HG03095 (cell line): ENCODE measurements at regions not wholly inside any gene's neighbourhood (a gene's known extent, or its start where the extent isn't known, plus 50 kb on each side); places are given as distances from the start of the nearest gene placed in this dataset.

Experiments used
- ATAC-seq: cut with Tn5 transposase; IDR thresholded peaks from one replicate; pipeline ENCODE4 v1.9.1; 2021; ENCODE audit warnings: moderate library complexity; ENCODE audit not compliant: unreplicated experiment

DNA sequence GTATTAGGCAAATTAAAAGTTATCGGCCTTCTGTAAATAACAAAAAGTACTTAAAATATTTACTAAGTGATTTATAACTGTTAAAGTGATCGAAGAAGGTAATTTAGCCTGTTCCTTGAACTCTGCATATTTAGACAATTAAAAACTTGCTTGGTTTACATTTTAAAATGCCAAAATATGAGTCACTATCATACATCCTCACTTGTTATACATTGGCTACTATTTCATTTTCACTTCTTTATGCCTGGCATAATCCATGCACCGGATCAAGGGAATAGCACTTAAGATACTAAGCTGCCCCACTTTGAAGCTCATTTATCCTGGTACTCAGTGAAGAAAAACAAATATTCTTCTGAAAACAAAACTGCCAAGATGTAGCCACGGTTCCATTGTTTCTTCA lies 344.6 kb downstream of the UBE3D start:
- no peak for ATAC-seq

DNA sequence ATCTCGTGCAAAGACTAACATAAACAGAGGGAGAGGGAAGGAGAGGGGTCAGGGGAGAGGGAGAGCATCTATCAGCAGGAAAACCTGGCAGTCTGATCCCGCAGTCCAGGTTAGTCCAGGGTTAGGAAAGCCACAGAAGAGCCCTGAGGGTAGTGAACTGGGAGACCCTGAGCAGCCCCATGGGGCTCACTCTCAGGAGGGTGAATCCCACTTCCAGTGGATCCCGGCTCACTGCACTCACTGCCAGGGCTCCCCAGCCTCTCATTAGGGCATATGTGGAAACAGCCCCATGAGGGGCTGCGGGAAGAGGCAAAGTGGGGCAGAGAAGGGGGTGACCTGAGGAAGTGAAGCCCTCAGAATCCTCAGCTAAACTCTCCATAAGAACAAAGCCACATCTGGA lies 329.9 kb downstream of the UBE3D start:
- ATAC-seq, result no peak

DNA sequence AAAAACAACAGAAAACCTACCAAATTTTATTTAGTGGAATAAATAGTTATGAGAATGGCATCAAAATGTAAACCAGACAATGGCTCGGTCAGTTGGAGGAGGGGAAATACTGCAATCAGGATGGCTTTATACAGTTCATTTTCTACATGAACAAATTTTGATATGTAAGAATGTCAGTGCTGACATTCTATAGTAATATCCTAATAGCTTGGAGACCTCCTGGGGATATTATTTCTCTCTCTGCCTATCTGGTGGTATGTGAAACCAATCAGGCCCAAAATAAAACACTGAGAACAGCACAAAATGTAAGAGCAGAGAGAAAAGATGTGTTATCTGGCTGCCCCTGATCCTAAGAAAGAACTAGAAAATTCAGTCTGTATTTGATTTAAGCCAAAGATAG lies 327.7 kb downstream of the UBE3D start:
- ATAC-seq, result no peak

DNA sequence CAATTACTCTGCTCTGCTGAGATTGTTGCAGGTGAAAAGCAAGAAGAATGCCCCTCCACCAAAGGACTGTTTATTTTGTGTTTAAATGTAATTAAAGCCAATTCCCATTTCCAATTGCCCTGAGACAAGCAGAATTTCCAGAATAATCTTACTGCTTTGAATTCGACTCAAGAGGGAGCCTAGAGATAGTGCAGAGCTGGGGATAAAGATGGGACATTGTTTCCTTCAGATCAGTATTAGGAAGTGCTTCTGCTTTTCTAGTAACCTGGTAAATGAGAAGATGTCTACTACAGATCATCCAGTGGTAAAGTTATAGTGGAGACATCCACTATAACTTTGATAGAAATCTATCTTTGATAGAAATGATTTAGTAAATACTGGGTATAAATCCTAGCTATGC lies 326.9 kb downstream of the UBE3D start:
- ATAC-seq, result no peak

DNA sequence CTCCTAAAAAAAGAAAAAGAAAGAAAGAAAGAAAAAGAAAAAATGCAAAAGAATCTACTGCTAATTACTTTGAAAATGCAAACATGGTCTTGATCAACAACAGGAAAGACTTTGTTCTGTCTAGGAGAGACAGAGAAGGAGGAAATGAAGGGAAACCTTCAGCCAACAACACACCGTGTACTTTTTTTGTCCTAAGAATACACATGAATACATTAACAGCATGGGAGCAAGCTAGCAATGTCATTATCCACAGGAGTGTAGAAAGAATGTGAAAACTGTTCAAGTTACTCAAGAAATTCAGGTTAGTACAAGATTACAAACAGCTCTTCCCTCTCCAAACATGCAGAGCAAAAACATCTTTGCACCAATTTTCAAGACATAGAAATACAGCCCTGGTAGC lies 326.3 kb downstream of the UBE3D start:
- no peak for ATAC-seq

DNA sequence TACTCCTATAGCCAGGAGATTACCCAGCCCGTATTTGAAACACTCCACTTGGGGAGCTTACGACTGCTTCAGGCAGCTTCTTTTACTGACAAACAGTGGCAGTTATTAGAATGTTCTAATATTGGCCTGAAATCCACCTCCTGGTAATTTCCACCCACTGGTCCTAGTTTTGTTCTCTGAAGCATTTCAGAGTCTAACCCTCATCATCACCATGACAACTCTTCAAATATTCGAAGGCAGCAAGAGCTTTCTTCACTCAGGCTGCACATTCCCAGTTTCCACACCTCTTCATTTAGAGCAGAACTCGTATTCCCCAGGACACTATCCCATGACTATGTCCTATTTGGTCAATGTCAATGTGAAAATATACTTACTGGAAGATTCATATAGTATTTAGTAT lies 325.6 kb downstream of the UBE3D start:
- no peak for ATAC-seq

DNA sequence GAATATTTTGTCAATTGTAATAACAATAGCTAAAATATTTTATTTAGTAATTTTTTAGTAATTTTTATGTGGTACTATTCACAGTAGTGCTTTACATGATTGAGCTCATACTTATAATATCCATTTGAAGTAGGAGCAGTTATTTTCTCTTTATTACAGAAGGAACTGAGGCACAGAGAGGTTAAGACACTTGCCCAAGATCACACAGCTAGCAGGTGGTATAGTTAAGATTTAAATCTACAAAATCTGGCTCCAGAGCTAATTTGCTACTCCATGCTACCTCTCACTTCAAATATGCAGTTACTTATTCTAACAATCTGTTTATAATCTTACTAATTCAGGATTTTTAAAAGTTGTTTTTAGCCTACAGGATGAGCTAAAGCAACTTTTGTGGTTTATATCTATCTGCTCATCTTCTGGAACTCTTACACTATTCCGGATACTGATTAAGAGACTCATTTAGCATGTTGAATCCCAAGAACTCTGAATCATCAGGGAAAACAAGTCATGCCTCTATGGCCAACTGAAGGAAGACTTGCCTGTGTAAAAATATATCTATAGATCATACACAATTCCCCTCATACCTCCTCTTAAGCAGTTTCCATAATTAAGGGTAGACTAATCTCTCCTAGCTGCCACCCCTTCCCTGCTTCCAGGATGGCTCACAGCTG lies 324.2 kb downstream of the UBE3D start:
- ATAC-seq, result no peak

DNA sequence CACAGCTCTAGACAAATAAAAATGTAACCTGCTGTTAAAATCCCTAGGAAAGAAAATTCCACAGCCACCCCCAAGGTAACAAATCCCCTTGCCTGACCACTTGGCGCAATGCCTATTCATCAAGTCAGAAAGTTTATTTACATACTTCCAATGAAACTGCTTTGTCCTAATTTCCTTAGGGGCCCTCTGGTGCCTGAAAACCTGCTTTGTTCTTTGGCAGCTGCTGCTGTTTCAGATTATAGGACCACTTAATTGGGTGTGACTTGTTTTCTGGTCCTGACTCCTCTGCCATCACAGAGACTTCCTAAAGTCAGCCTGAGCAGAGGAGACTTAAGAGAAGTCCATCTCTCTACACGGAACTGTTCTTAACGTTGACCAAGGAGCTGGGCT lies 323.6 kb downstream of the UBE3D start:
- ATAC-seq, result no peak

DNA sequence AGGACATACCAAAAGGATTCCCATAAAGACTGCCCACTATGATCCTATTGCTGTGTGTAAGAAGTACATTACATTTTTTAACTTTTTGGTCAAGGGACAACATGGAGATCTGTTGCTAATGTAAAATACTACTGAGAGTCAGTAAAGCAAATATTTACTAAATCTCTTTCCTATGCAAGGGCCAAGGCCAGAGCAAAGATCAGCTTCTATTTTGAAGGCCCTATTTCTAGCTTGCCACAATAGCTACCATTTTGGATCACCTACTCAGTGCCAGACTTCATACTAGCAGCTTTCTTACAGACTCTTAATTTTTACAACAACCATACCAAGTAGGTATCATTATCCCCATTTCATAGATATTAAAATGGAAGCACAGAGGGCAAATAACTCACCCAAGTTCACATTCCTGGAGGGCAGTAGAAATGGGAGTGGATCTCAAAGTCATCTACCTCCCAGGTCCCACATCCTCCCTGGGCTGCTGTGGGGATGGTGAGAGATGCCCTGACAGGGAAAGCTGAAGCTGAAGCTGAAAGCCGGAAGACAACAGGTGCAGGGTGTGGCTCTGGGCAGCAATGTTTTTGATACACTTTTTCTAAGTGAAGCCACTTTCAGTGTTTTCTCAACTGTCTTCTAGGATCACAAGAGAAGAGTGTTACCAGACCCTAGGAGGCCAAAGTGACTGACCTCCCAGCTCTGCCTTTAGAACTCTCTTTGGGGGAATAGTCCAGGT lies 321.2 kb downstream of the UBE3D start:
- ATAC-seq, result no peak

DNA sequence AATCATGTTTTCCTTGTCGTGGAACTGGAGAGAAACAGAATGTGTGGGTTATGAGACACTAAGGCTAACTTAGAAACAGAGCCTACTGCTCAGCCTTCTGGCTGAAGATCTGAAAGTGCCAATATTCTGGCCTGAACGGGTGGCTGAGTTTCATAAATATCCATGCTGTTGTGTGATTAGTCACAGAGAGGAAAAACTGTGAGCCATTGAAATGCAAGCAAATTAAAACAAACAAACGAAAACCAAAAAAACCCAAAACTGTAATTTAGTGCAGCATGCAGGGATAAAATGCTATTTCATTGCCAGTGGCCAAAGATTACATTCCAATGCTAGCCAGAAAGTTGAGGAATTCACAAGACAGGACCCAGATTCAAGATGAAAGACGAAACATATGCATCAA lies 315.1 kb downstream of the UBE3D start:
- no peak for ATAC-seq

DNA sequence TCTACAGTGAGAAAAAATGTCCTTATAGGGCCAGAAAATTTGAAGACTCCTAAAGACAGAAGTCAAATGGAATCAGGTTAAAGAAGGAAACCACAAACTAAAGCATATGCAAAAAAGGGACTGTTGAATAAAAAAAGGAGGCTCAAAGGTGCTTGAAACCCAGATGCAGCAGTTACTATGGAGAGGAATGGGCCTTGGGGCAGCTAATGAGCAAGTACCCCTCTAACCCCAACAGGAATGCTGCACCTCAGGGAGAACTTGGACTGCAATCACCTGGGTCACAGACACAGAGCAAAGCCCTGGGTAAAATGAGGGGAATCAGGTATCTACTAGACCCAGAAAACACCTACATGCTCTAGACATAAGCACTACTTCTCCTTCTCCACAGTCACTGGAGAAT lies 313.9 kb downstream of the UBE3D start:
- no peak for ATAC-seq

DNA sequence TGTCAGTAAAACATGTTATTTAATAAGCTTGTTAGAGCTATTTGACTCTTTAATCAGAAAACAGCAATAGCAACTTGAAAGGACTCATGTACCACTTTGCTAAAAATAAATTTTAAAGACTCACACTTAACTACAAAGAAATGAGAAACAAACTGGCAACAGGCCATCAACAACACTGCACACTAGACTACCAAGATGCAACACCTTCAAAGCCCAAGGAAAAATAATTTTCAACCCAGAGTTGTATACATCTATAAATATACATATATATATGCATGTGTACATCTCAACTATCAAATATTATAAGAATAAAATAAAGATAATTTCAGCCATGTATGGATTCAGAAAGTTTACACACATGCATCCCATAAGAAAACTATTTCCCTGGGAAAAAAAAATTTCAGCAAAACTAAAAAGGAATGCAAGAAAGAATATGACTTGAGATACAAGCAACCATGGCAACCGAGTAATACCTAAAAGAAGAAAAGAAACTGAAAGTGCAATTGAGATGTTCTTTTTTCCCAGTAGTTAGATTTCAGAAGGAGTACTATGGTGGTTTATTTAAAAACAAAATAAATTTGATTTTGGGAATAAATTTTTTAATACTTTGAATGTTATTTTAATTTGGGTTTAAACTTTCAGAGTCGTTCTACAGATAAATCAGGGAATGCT lies 303.8 kb downstream of the UBE3D start:
- ATAC-seq, result no peak

DNA sequence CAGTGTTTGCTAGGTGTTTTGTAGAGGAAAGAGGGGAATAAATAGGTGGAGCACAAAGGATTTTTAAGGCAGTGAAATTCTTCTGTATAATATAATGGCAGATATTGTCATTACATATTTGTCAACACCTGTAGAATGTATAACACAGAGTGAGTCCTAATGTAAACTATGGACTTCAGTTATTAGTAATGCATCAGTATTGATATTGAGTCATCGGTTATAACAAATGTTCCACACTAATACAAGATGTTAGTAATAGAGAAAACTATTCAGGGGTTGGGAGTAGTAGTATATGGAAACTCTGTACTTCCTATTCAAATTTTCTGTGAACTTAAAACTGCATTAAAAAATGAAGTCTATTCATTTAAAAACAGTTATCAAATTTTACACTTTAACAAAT lies 299.2 kb downstream of the UBE3D start:
- no peak for ATAC-seq

DNA sequence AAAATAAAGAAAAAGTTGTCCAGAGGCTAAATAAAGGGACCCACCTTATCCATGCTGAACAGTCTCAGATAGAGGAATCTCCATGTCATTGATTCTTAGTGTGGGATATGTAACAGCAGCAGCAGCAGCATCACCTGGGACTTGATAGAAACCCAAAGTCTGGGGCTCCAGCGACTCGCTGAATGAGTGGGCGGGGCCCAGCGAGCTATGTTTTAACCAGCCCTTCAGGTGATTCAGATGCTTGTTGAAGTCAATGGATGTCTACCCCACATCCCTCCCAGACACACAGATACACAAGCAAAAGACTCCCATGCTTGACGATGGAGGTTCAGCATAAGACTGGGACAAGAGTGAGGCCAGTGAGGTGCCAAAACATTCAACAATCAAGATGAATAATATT lies 298.6 kb downstream of the UBE3D start:
- ATAC-seq, result no peak

DNA sequence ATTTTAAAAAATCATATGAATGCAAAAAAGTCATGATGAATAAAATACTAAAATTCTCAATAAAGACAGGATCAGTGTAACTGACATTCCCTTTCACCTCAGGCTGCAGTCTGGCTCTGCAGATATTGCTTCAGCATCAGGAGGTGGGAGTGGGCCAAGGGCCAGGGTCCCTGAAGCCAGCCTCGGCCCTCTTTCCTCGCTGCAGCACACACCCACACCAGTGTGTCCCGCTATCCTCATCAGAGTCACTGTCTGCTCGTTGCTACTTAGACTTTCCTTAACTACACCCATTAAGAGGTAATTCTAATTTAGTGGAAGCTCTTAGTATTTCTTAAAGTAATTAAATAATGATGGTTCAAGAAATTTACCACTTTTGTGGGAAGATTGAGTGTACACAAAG lies 298.2 kb downstream of the UBE3D start:
- no peak for ATAC-seq

DNA sequence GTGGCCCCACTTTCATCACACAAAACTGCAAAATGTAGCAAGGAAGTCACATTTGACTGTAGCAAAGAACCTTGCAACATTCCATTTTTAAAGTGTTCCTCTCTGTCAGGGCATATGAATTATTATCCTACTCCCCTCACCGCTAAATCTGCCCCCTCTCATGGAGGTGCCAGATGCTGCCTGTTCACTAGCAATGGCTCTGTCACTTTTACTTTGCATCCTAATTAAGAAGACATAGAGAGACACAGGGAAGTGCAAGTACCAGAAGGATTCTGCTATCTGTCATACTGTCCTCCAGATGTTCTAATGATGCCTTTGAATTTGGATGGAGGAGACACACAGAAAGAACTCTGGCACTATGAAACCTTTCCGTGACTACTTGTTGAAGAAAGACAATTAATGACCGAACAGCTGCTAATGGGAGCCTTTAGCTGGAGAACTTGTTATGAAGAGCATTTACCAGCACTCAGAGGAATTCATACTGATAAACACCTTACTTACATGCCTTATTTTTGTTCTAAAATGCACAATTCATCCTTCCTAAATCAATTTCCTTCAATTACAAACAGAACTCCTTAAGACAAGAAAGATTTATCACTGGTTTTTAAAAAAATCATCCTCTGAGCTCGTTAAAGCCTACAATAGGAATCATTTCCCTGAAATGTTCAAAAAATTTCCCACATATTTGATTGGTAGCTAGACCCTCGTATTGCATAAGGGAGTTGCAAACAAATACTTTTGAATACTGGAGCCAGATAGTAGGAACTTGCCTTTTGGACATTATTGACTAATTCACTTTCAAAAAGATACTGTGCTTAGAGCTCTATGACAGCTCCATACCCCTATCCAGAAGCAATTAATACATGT lies 292.6 kb downstream of the UBE3D start:
- ATAC-seq, result no peak

DNA sequence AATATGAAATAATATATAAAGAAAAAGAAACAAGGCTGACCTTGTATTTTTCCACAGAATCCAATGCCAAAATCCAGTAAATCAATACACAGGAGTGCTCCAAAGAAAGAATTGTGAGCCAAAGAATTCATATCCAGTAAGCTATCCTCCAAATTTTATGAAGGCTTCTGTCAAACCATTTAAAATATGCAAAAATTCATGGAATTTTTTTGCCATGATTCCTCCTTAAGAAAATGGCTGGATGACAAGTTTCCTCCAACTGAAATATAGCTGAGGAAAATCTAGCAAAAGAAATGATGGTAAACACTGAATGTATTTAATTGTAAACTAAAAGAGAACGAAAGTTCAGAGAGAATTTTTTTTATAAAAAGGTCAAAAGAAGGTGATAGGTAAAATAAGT lies 290.3 kb downstream of the UBE3D start:
- ATAC-seq, result no peak

DNA sequence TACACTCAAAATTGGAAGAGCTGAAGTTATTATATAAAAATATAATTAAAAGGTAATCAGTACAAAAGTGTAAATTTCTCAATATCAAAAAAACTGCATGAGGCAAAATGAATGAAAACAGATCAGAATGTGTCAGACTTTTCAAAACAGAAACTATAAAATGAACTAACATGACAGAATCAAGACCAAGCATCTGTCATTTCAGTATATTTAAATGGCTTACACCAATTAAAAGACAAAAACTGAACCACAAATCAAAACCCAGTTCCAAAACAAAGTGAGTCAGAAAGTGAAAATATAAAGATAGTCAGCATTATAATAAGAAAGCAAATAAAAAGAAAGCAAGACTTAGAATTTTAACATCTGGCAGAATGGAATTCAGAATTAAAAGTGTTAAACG lies 289.7 kb downstream of the UBE3D start:
- no peak for ATAC-seq

DNA sequence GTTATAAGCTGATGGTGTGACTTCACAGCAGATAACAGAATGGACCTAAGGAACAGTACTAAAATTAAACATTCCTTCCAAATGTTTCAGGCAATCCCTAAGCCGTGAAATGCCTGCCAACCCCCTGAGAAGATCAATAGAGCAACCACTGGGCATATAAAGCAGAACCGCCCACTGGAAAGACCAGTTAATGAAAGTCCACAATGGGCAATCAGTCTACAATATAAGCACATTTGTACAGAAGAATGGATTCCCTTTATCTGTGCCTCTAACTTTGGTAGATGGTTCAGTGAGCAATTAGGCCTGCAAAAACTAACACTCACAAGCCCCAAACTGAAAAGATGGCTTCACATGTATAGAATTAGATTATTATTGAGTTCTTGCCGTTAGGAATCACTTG lies 286.6 kb downstream of the UBE3D start:
- ATAC-seq, result no peak

DNA sequence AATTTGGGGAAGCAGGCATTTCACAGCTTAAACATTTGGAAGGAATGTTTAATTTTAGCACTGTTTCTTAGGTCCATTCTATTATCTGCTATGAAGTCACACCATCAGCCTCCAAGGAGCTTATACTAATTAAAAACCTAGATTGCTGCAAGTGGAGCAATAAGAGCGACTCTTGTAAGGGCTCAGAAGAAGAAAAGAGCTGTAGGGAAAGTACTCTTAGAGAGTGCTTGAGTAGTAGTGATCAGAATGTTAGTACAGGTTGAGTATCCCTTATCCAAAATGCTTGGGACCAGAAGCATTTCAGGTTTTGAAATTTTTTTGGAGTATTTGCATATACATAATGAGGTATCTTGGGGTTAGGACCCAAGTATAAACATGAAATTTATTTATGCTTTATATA lies 285.3 kb downstream of the UBE3D start:
- ATAC-seq, result no peak

DNA sequence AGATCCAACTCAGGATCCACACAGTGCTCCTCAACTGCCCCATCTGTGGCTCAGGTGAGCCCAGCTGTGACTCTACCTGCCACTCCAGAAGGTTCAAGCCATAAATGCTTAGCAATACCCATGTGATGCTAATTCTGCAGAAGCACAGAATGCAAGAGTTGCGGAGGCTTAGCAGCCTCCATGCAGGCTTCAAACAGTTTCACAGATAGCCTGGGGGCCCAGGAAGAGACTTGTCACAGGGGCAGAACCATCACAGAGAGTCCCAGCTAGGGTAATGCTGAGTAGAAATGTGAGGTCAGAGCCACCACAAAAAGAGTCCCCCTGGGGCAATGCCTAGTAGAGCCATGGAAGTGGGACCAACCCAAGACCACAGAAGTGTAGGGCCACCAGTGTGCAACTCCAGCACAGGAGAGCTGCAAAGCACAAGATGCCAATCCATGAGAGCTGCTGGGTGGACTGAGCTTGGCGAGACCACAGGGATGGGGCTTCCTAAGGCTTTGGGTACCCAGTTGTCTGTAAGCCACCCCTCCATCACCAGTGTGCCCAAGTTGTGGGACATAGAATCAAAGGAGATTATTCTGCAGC lies 283.9 kb downstream of the UBE3D start:
- no peak for ATAC-seq
